Liver (tissue), 3 donors: ENCODE measurements at regions not wholly inside any gene's neighbourhood (a gene's known extent, or its start where the extent isn't known, plus 50 kb on each side); places are given as distances from the start of the nearest gene placed in this dataset.

Experiments used
- CTCF ChIP-seq: fragments of 150-350 bp; IDR thresholded peaks from 2 replicates; pipeline ENCODE4 v1.5.1; 2017; ENCODE audit warnings: improper control_type of control experiment, low read depth, low read length; ENCODE audit not compliant: missing input control
- EGR1 ChIP-seq, 2 donors: IDR thresholded peaks; 2 replicates each; pipeline ENCODE4 v1.6.1; 2016 to 2018; ENCODE audit warnings: antibody characterized with exemption in 2 of 2, low read depth in 2 of 2
- GABPA ChIP-seq, 2 donors: IDR thresholded peaks in 1 of 2; conservative IDR thresholded peaks in 1 of 2; 2 replicates each; pipeline ENCODE4 v1.6.1; 2016; ENCODE audit warnings: antibody characterized with exemption in 2 of 2, mild to moderate bottlenecking in 1 of 2, moderate library complexity in 1 of 2
- HNF4A ChIP-seq, 2 donors: conservative IDR thresholded peaks; 2 replicates each; pipeline ENCODE4 v1.6.1; 2016; ENCODE audit warnings: antibody characterized with exemption in 2 of 2, mild to moderate bottlenecking in 2 of 2
- RAD21 ChIP-seq, 2 donors: IDR thresholded peaks; 2 replicates each; pipeline ENCODE4 v1.6.1; 2016; ENCODE audit warnings: antibody characterized with exemption in 2 of 2, mild to moderate bottlenecking in 2 of 2
- TAF1 ChIP-seq: conservative IDR thresholded peaks from 2 replicates; pipeline ENCODE4 v1.6.1; 2016; ENCODE audit warnings: antibody characterized with exemption, mild to moderate bottlenecking
- YY1 ChIP-seq: IDR thresholded peaks from 2 replicates; pipeline ENCODE4 v1.6.1; 2016; ENCODE audit warnings: antibody characterized with exemption, mild to moderate bottlenecking
- ZBTB33 ChIP-seq: IDR thresholded peaks from 2 replicates; pipeline ENCODE4 v1.6.1; 2016; ENCODE audit warnings: antibody characterized with exemption
- TF ChIP-seq, protein P1 (sequence below): IDR thresholded peaks from 2 replicates; pipeline ENCODE4 v1.6.1; 2016; ENCODE audit warnings: antibody characterized with exemption
- TF ChIP-seq, protein P2 (sequence below): IDR thresholded peaks from 2 replicates; pipeline ENCODE4 v1.6.1; 2016; ENCODE audit warnings: antibody characterized with exemption, mild to moderate bottlenecking
- donor health status: healthy.
- donor health status: healthy.

GRCh38 chr4:135532132-135532531 lies 1330.5 kb upstream of the PABPC4L start:
- TF ChIP-seq CTCF, result no peak
- TF ChIP-seq YY1, result no peak
- TF ChIP-seq RAD21 (IDR thresholded peaks at IDR 0.05), result no peak
- TF ChIP-seq, protein P1, sequence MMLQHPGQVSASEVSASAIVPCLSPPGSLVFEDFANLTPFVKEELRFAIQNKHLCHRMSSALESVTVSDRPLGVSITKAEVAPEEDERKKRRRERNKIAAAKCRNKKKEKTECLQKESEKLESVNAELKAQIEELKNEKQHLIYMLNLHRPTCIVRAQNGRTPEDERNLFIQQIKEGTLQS, result no peak
- TF ChIP-seq ZBTB33, result no peak
- TF ChIP-seq GABPA (IDR thresholded peaks at IDR 0.05 in 1 of 2, conservative IDR thresholded peaks at IDR 0.05 in 1 of 2), result no peak
- TF ChIP-seq EGR1 (IDR thresholded peaks at IDR 0.05; ENCODE audit: low read depth in 2 of 2), result no peak
- no peak for TF ChIP-seq TAF1
- TF ChIP-seq HNF4A (conservative IDR thresholded peaks at IDR 0.05), result no peak
- TF ChIP-seq, protein P2, sequence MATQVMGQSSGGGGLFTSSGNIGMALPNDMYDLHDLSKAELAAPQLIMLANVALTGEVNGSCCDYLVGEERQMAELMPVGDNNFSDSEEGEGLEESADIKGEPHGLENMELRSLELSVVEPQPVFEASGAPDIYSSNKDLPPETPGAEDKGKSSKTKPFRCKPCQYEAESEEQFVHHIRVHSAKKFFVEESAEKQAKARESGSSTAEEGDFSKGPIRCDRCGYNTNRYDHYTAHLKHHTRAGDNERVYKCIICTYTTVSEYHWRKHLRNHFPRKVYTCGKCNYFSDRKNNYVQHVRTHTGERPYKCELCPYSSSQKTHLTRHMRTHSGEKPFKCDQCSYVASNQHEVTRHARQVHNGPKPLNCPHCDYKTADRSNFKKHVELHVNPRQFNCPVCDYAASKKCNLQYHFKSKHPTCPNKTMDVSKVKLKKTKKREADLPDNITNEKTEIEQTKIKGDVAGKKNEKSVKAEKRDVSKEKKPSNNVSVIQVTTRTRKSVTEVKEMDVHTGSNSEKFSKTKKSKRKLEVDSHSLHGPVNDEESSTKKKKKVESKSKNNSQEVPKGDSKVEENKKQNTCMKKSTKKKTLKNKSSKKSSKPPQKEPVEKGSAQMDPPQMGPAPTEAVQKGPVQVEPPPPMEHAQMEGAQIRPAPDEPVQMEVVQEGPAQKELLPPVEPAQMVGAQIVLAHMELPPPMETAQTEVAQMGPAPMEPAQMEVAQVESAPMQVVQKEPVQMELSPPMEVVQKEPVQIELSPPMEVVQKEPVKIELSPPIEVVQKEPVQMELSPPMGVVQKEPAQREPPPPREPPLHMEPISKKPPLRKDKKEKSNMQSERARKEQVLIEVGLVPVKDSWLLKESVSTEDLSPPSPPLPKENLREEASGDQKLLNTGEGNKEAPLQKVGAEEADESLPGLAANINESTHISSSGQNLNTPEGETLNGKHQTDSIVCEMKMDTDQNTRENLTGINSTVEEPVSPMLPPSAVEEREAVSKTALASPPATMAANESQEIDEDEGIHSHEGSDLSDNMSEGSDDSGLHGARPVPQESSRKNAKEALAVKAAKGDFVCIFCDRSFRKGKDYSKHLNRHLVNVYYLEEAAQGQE, result no peak
